ENCODE measurements at regions not wholly inside any gene's neighbourhood (a gene's known extent, or its start where the extent isn't known, plus 50 kb on each side); places are given as distances from the start of the nearest gene placed in this dataset.
"Not testable (repeated sequence)": the region's sequence is repeated elsewhere in the genome, so short reads cannot be mapped to it uniquely, and the experiment has no call there.

DNA sequence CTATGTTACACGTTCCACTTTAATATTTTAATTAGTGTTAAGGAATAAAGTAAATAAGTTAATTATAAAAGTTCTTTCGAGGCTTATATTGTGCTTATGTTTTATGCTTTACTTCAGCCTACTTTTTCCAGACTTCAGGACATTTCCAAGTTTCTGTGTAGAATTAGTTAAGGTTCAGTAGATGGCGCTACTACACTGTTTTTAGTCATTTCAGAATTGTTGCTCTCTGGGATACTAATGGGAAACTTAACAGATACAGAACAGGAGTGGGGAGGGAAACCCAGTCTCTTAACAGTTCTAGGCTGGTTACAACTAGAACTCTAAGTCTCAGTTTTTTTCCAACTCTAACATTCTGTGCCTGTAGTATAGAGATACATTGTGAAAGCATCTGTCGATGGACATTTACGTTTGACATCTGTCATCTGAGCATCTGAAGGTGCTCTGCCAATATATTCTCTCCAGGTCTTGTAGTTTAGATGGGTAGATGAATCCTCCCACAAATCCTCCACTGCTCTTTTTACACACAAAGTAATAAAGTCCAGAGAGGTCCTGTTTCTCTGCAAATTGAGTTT is 56.8 kb upstream of the FAM171A1 start:
- peak; percentile 16 to 35 for DNase-seq

DNA sequence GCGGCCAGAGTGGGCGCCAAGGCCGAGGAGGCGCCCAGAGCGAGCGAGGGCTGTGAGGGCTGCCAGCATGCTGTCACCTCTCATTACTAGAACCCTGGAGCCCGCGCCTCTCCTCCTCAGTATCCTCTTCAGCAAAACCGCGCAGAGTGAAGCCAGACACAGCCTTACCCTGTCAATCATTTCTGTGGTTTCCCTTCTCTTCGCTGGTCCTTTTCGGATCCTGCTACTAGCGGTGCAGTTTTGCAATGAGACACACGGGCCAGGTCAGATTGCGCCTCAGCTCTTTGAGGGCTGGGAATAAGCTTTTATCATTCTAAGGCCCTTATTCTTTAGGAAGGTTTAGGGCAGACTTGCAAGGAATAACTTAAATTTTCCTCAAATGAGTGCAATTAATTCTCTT is 55.5 kb upstream of the FAM171A1 start:
- no peak for DNase-seq

DNA sequence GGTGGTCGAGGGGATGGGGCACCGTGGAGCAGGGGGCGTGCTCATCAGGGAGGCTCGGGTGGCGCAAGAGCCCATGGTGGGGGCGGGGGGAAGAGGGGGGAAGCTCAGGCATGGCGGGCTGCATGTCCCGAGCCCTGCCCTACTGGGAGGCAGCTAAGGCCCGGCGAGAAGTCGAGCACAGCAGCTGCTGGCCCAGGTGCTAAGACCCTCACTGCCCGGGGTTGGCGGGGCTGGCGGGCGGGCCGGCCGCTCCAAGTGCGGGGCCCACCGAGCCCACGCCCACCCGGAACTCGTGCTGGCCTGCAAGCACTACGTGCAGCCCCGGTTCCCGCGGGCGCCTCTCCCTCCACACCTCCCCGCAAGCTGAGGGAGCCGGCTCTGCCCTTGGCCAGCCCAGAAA is 55.0 kb upstream of the FAM171A1 start:
- no peak for DNase-seq

DNA sequence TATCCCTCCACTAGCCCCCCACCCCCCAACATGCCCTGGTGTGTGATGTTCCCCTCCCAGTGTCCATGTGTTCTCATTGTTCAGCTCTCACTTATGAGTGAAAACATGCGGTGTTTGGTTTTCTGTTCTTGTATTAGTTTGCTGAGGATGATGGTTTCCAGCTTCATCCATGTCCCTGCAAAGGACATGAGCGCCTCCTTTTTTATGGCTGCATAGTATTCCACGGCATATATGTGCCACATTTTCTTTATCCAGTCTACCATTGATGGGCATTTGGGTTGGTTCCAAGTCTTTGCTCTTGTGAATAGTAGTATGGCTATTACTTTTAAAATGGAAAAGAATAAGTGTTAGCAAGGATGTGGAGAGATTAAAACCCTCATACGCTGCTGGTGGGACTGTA is 50.8 kb upstream of the FAM171A1 start:
- DNase-seq = not testable (repeated sequence)
